GM18909 (cell line): ENCODE measurements at regions not wholly inside any gene's neighbourhood (a gene's known extent, or its start where the extent isn't known, plus 50 kb on each side); places are given as distances from the start of the nearest gene placed in this dataset.
"Not testable (repeated sequence)": the region's sequence is repeated elsewhere in the genome, so short reads cannot be mapped to it uniquely, and the experiment has no call there.

Source experiments
- ATAC-seq: cut with Tn5 transposase; IDR thresholded peaks from one replicate; pipeline ENCODE4 v1.9.1; 2021; ENCODE audit warnings: mild to moderate bottlenecking; ENCODE audit not compliant: unreplicated experiment, poor library complexity

GRCh38 chr5:127210042-127210441 lies 80.6 kb upstream of the MEGF10 start:
- no peak for ATAC-seq

- ATAC-seq, result no peak
Observed at GRCh38 chr5:127213231-127213630, 77.4 kb upstream of the MEGF10 start.

- ATAC-seq, result no peak
Observed at GRCh38 chr5:127216143-127216542, 74.5 kb upstream of the MEGF10 start.

GRCh38 chr5:127216898-127217675 lies 73.5 kb upstream of the MEGF10 start:
- no peak for ATAC-seq

GRCh38 chr5:127221936-127222335 lies 68.7 kb upstream of the MEGF10 start:
- not testable (repeated sequence) for ATAC-seq

- ATAC-seq, result peak; percentile 73
Observed at GRCh38 chr5:127222571-127223156, 67.9 kb upstream of the MEGF10 start.

GRCh38 chr5:127223256-127223974 lies 67.2 kb upstream of the MEGF10 start:
- ATAC-seq, result peak; percentile 2

- ATAC-seq, result no peak
Observed at GRCh38 chr5:127227881-127228280, 62.7 kb upstream of the MEGF10 start.

- ATAC-seq, result no peak
Observed at GRCh38 chr5:127228540-127229184, 61.9 kb upstream of the MEGF10 start.

GRCh38 chr5:127229185-127229889 lies 61.3 kb upstream of the MEGF10 start:
- ATAC-seq, result peak; percentile 88

GRCh38 chr5:127231118-127231517 lies 59.5 kb upstream of the MEGF10 start:
- ATAC-seq, result no peak

- ATAC-seq, result no peak
Observed at GRCh38 chr5:127233590-127233989, 57.0 kb upstream of the MEGF10 start.

GRCh38 chr5:127235136-127235535 lies 55.5 kb upstream of the MEGF10 start:
- ATAC-seq, result no peak

- no peak for ATAC-seq
Observed at GRCh38 chr5:127236254-127236653, 54.3 kb upstream of the MEGF10 start.
